ELR (cell line): ENCODE measurements at regions not wholly inside any gene's neighbourhood (a gene's known extent, or its start where the extent isn't known, plus 50 kb on each side); places are given as distances from the start of the nearest gene placed in this dataset.
A peak's percentile ranks its signal among the peaks of the same experiment; 100 is the strongest.
"Not testable (repeated sequence)": the region's sequence is repeated elsewhere in the genome, so short reads cannot be mapped to it uniquely, and the experiment has no call there.

Experiments
- DNase-seq: peaks from one replicate; pipeline ENCODE4 v3.0.0-alpha.2; 2015; ENCODE audit warnings: low read depth

DNA sequence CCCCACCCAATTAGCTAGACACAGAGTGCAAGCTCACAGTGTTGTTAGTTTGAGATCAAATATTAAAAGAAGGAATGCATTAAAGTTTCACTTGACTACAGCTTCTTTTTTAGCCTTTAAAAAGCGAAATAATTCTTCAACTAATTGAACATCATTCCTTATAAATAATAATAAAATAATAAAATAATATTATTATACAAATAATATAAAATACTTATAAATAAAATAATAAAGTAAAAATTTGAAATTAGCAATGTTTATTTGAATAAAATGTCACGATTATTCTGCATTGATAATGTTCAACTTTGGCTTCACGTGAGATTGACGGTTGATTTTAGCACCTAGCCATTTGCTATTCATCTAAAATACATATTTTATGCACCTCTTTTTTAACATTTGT lies 819.3 kb downstream of the FRK start:
- no peak for DNase-seq

DNA sequence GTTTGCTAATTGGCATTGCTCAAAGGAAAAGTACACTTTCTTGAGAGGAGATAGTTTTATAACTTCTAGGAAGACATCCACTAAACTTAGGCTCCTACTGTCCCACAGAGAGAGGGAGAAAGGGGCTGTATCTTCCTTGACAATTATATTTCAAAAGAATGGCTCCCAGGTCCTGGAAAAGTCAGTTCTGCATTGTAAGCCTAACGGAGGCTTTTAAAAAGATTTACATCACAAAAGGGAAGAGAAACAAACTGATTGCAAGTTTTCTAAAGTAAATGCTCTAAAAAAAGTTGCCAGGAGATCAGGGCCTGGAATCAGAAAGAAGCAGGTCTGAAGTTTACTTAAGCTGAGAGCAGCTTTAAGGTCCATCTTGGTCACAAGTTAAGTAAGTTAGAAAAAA lies 839.5 kb downstream of the FRK start:
- DNase-seq, result no peak

DNA sequence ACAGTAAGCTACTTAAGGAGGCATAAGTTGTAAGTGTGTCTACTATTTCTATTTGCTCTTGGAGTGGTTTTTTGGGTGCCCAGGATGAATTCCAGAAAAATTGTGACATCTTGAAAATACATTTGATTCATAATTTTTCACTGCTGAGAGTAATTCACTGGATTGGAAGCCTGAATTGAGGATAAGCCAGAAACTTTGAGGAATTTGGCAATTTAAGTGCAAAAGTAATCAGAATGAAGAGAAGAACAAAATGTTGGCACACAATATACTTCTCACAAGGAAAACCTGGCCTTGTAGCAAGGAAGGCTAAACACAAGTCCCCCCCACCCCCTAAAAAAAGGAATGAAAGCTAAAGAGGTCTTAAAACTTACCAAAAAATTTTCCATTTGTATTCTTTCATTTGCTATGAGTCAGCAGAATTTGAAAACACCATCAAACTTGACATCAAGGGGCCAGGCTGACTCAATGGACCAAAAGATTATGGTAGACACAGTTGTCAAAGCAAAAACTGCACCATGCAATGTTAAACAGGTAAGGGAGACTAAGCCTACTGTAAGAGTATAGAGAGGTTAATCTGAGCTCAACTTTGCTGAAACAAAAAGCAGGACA lies 840.0 kb downstream of the FRK start:
- DNase-seq, result no peak

DNA sequence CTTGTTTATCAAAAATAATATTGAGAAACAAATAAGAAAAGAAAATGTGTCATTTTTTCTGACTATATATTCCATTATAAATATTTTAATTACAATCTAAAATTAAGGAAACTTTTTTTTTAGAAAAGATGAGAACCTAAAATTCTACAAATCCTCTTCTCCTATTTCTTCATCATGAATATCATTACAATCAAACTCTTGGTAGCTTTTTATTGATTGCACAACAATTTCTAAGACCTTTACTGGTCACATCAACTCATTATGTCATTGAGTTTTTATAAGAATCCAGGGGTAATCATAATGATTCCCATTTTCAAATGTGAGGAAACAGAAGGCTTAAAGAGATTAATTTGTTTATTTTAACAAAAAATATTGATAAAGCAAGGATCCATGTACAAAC lies 841.0 kb downstream of the FRK start:
- no peak for DNase-seq

DNA sequence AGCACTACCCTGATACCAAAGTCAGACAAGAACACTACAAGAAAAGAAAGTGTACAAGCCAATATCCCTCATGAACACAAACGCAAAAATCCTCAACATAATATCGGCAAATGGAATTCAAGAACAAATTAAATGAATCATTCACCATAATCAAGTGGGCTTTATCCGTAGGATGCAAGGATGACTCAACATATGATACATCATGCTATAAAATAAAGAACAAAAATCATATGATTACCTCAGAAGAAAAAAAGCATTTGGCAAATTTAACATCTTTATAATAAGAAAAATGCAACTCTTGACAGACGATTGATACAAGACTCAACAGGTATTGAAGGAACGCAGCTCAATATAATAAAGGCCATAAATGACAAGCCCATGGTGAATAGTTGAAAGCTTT lies 843.9 kb downstream of the FRK start:
- DNase-seq, result no peak

DNA sequence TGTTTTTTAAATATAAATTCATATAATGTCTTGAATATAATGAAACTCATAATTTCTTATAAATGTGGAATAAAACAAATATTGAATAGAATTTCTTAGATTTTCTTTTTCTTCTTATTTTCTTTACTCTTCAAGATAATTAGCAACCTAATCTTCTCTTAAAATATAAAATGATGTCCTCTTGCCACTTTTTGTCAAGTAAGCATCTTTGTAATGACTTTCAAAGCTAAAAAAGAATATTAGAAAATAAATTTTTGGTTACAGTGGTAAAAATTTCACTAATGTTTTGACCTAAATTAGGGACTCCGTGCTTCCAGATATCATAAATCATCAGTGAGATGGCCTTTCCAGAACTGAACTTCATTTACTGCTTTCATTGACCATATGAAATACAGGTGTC lies 846.4 kb downstream of the FRK start:
- DNase-seq, result no peak

DNA sequence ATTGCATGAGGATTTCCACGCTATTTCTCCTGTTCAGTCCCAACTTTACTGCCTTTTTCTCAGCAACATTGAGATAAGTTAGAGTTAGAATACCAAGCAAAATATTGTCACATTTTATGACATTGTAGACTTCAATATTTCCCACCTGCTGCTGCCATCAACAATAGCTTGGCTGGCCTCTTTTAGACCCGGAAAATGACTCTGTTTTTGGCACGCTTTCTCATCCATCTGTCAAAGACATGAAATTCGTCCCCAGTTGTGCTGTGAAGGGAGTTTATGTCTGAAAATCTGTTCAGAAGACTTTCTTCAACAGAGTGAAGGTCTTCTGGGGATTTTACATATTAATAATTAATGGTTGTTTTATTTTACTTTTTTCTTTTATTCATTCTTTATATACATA lies 857.3 kb downstream of the FRK start:
- DNase-seq, result no peak

DNA sequence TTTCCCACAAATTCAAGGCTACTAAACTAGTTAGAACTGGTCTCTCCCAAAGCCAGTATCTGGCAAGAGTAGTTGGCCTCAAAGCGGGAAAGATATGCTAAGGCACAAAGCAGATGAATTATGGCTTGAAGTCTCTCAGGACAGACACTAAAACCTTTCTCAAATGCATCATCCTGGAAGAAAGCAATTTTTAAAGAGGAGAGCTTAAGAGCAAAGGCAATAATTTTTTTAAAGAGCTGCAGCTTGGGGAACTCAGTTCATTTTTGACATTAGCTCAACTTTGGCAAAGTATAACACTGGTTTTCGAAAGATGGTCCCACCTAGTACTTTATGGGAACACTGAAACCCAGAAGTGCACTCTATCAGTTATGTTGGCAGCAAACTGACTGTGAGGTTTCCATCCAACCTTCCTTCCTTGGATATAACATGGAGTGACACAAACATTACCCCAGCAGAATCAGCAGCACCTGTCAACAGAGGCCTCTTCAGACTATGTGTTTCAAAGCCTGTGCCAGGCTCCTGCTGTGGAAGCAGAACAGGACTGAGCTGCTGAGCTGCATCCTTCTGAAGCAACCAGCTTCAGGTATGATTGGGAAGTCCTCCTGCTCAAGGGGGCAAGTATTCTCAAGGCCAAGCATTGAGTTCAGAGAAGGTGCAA lies 852.3 kb upstream of the HS3ST5 start:
- no peak for DNase-seq

DNA sequence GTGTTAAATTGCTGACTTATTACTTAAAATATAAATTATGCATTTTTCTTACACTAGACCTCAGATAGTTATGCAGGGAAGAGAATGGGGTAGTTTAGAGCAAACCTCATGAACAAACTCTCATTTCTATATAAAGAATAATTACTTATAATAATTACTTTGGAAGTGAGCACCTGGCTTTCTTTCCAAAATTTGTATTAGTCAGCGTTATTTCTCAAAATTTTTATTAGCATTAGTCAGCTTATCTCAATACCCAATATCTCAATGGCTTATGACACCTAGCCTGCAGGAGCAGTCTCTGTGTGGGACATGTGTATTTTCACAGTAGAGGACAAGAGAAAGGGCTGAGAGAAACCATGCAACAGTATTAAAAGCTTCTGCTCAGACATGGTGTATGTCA lies 849.2 kb upstream of the HS3ST5 start:
- DNase-seq, result no peak

DNA sequence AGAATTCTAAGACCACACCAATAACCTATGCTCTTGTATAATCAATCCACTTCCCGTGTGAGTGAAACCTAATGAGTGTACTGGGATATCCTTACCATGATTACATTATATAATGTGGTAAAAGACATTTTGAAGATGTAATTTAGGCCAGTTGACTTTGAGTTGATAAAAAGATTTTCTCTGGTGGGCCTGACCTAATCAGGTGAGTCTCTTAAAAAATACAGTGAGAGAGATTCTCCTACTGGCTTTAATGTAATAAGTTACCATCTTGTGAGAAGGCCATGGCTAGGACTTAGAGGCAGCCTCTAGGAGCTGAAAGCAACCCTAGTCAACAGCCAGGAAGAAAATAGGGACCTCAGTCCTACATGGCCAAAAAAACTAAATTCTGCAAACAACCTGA lies 847.7 kb upstream of the HS3ST5 start:
- DNase-seq, result no peak

DNA sequence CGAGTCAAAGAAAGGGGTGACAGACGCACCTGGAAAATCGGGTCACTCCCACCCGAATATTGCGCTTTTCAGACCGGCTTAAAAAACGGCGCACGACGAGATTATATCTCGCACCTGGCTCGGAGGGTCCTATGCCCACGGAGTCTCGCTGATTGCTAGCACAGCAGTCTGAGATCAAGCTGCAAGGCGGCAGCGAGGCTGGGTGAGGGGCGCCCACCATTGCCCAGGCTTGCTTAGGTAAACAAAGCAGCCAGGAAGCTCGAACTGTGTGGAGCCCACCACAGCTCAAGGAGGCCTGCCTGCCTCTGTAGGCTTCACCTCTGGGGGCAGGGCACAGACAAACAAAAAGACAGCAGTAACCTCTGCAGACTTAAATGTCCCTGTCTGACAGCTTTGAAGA lies 832.6 kb upstream of the HS3ST5 start:
- not testable (repeated sequence) for DNase-seq

DNA sequence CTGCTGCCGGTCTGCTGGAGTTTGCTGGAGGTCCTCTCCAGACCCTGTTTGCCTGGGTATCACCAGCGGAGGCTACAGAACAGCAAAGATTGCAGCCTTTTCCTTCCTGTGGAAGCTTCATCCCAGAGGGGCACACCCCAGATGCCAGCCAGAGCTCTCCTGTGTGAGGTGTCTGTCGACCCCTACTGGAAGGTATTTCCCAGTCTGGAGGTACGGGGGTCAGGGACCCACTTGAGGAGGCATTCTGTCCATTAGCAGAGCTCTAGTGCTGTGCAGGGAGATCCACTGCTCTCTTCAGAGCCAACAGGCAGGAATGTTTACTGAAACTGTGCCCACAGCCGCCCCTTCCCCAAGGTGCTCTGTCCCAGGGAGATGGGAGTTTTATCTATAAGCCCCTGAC lies 823.1 kb upstream of the HS3ST5 start:
- DNase-seq, result not testable (repeated sequence)

DNA sequence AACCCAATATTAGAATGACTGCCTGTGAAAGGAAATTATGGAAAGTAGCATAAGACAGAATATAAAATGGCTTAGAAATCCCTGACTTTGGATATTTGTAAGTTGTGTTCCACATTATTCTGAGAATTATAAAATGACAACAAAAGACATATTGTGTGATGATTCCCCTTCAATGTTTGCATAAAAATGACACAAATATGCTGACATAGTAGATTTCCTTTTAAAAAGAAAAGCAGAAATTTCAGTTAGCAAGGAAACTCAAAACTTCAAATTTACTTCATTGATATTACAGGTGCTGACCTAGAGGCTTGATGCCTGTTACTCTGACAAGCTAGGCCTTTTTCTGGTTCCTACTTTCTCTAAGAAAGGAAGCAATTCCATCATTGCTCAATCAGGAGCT lies 816.9 kb upstream of the HS3ST5 start:
- no peak for DNase-seq

DNA sequence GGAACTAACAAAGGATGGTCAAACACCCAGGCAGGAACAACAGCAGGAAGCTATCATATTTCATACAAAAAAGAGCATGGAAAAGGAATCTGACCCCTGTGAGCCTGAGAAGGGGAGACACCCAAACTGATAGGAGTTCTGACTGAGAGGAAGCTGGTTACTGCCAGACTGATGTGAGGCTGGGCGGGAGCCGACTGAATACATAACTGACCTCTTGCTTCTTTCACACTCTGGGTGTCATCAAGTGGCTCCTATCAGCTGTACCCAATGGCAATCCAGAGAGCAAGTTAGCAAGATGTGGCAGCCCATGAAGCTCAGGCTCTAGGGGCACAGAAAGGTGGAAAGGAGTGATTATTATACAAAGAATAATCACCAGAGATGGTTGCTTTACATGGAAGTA lies 795.1 kb upstream of the HS3ST5 start:
- no peak for DNase-seq

DNA sequence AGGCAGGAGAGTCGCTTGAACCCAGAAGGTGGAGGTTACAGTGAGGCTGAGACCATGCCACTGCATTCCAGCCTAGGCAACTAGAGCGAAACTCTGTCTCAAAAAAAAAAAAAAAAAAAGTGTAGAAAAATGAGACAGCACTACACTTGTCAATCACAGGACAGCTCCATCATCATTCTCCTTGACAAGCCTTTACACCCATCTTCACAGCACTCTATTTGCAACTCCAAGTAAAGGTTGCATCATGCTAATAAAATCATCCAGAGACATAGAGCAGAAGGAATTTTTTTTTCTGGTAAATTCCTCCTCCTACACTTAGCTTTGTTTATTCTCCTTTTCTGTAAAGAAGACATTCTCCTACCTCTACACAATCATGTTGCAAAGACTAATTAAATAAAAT lies 791.0 kb upstream of the HS3ST5 start:
- DNase-seq, result no peak

DNA sequence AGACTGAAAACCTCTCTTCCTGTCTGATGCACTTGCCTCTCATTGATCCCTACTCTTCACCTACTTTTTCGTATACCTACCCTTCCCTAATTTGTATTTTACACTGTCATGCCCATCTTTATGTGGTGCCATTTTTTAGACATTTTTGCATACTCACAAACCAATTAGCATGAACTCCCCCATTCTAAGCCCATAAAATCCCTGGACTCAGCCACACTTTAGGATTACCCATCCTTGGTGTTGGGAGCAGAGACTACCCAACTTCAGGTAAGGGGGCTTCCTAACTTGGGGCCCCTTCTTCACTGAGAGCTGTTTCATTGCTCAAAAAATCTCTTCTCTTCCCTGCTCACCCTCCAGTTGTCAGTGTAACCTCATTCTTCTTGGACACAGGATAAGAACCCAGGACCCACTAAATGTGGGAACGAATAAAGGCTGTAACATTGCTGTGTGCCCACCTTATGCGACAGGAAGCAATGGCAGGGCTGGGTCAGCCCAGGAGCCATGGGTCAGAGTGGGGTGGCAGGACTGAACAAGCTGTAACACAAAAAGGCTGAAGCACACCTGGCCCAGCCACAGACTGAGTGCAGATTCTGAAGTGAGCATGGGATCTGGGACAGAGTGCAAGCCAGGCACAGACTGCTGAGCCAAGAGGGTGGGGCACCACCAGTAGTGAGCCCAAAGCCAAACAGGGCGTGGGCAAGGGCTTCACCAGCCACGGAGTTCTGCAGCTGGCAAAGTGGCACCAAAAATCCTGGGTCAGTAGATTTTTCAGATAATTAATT lies 789.1 kb upstream of the HS3ST5 start:
- no peak for DNase-seq

DNA sequence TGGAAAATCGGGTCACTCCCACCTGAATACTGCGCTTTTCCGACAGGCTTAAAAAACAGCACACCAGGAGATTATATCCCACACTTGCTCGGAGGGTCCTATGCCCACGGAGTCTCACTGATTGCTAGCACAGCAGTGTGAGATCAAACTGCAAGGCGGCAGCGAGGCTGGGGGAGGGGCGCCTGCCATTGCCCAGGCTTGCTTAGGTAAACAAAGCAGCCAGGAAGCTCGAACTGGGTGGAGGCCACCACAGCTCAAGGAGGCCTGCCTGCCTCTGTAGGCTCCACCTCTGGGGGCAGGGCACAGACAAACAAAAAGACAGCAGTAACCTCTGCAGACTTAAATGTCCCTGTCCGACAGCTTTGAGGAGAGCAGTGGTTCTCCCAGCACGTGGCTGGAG lies 778.7 kb upstream of the HS3ST5 start:
- not testable (repeated sequence) for DNase-seq

DNA sequence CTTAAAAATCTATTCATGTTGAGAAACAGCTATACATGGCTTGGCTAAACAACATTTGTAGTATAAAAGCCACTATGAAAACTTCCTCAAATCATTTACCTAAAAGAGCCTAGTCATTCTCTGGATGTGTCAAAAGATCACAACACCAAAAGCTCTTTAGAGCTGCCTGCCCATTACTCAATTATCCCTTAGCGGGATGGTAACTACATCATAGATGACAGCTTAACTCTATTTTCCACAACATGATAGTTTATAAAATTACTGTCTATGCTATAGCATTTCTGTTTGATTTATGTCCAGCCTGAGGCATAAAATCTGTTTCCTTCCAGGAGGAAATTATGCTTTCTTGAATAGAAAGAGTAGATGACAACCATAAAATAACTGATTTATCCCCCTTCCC lies 777.6 kb upstream of the HS3ST5 start:
- no peak for DNase-seq

DNA sequence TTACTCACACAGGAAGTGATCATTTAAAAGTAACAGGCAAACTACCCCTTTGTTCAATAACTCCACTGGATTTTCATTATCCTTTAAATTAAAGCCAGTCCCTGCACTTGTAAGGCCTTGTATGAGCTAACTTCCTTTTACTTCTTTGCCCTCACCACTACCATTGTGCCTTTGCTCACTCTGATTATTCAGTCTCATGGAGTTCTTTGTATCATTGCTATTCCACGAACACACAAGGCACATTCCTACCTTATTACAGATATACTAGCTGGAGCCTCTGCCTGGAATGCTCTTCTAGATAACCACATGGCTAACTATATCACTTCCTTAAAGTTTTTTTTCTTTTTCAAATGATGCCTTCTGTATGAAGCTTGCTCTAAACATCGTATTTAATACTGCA lies 748.6 kb upstream of the HS3ST5 start:
- no peak for DNase-seq

DNA sequence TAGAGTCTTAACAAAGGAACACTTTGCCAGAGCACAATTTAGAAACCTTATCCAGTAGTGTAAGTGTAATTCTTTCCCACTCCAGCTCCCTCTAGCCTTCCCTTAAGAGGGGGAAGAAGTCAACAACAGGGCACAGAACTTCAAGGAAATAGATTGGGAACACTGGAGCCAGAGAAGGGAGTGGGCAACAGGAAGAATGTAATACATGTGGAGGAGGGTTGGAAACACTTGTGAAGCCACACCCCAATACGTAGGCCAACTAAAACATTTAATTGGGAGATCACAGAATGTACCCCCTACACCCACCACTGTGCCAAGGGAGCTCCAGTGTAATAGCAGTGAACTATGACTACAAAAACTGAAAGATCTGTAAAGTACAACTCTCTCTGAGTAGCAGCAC lies 735.7 kb upstream of the HS3ST5 start:
- no peak for DNase-seq

DNA sequence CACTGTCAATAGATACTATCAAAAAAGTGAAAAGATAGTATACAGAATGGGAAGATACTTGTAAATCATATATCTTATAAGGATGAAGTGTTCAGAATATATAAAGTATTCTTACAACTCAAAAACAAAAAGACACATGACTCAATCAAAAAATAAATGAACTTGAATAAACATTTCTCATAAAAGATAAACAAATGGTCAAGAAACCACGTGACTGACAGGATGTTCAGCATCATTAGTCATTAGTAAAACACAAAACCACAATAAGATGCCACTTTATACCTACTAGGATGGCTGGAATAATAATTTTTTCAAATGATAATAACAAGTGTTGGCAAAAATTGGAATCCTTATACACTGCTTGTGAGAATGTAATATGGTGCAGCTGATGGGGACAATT lies 729.1 kb upstream of the HS3ST5 start:
- peak; percentile 8 for DNase-seq

DNA sequence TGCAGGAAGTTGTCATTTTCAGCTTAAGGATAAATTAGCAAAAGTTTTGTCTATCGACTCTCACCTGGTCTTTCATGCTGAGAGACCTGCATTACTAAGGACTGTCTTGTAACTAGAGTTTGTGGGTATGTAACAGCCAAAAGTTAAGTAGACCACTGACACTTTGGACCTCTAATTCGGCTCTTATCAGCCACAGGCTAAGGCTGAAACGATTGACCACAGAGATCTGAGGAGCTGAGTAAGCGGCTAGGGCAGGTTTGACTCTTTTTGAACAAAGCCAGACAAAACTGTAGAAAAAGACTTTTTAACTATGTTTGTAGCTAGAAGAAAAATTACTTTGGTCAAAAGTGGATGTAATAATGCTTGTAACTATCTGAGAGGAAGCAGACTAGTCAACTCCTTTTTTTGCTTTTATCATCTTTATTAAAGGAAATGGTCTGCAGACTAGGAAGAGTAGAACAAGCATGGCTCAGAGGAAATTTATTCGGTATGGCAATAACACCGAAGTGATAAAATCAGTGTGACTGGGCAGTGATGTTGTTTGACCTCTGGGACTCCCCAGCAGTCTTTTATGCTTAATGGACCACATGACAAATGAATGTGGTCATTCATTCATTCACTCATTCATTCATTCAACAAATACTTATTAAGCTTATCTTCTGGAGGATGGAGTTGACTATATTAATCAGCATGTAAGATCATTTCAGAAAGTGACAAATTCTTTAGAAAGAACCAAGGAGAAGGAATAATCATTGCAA lies 725.0 kb upstream of the HS3ST5 start:
- DNase-seq, result no peak

DNA sequence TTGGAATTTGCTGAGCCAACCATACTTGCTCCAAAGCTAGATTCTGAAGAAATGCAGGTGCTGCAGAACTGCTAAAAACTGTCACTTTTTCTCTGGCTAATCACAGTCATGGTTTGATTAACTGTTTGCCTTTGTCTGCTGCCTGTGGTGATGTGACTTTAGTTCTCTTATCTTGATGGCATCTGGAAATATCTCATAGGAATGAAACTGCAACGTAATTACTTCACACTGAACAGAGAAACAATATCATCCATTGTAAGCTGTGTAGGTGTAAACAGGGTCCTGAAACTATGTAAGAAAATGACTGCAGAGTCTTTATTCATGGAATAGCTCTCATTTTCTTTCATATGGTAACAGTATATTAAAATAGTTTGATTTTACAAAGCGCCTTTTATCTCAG lies 721.9 kb upstream of the HS3ST5 start:
- DNase-seq, result no peak
